Activated CD4-positive, alpha-beta T cell treated with anti-CD3 and anti-CD28 coated beads, Interleukin-2, amount 50 U/mL, for 48 hours (primary cell): ENCODE measurements at regions not wholly inside any gene's neighbourhood (a gene's known extent, or its start where the extent isn't known, plus 50 kb on each side); places are given as distances from the start of the nearest gene placed in this dataset.

Experiments used
- DNase-seq, 2 experiments: peaks; one replicate each; pipeline ENCODE4 v3.0.0-alpha.2; 2020

GRCh38 chr5:157925786-157926671 lies 67.1 kb upstream of the CLINT1 start:
- DNase-seq: no peak

- DNase-seq: peak; percentile 8 to 15
Measured at GRCh38 chr5:157924931-157925729, 66.2 kb upstream of the CLINT1 start.

DNA sequence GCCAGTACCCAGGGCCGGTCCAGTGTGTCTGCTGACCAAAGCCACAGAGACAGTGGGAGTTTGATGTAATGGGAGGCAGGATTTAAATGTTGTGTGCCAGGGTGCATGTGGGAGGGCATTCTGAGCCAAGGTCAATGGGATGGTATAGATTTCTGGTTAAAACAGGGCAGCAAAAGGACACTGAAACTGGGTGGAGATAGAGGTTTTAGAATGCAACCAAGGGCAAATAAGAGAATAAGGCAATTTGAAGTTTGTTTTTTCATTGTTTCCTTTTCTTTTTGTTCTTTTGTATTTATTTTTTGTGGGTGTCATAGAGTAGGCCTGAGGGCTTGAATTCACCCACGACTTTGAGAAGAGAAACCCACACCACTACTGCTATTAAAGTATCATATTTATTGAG lies 65.5 kb upstream of the CLINT1 start:
- no peak for DNase-seq

- no peak for DNase-seq
Measured at GRCh38 chr5:157923765-157924164, 64.8 kb upstream of the CLINT1 start.

- DNase-seq: no peak
Measured at GRCh38 chr5:157922026-157922425, 63.1 kb upstream of the CLINT1 start.

DNA sequence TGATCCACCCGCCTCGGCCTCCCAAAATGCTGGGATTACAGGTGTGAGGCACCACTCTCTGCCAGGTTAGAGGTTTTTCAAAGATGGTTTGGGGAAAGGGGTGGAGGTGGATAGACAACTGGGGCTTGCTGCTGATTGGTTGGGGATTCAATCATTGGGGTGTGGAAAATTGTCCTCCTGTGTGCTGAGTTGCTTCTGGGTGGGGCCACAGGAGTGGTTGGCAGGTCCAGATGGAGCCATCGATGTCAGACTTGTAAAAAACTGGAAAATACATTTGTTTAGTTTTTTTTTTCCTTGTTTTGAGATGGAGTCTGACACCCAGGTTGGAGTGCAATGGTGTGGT lies 61.9 kb upstream of the CLINT1 start:
- no peak for DNase-seq

DNA sequence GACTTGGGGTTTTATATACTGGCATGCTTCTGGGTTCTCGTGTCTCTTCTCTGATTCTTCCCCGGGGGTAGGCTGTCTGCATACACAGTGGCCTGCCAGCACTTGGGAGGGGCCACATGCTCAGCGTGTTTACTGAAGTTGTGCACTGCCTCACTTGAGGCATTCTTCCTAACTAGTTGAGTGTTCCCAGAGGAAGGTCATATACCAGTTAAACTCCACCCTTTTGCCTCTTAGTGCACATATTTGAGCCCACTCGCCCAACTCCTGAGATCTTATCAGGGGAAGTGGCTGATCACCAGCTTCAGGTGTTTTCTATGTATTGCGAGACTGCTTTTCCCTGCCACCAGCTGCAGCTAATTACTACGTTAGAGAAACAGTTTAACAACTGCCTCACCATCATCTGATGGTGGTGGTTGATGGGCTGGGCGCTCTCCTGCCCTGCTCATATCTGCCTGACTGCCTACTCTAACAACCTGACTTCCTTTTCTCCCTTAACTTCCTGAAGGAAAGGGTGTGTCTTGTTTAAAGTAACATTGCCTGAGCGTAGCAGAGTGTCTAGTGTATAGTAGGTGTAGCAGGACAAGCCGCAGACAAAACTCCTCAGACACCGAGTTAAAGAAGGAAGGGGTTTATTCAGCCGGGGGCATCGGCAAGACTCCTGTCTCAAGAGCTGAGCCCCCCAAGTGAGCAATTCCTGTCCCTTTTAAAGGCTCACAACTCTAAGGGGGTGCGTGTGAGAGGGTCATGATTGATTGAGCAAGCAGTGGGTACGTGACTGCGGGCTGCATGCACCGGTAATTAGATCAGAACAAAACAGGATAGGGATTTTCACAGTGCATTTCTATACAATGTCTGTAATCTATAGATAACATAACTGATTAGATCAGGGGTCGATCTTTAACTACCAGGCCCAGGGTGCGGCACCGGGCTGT lies 60.1 kb upstream of the CLINT1 start:
- peak; percentile 4 to 6 for DNase-seq

GRCh38 chr5:157917899-157918809 lies 59.2 kb upstream of the CLINT1 start:
- peak; percentile 78 to 84 for DNase-seq

GRCh38 chr5:157917491-157917890 lies 58.5 kb upstream of the CLINT1 start:
- DNase-seq: no peak

DNA sequence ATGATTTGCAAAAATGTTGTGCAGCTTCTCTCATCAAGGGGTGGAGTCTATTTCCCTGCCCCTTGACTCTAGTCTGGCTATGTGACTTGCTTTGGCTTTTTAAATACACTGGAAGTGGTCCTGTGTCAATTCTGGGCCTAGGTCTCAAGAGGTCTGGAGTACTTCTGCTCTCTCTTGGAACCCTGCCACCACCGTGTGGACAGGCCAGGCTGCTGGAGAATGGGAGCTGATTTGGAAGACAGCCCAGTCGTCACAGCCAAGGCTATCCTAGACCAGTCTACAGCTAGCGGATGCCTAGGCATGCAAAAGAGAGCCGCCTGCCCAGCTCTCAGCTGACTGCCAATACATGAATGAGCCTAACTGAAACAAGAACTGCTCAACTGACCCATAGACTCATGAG lies 56.7 kb upstream of the CLINT1 start:
- no peak for DNase-seq

DNA sequence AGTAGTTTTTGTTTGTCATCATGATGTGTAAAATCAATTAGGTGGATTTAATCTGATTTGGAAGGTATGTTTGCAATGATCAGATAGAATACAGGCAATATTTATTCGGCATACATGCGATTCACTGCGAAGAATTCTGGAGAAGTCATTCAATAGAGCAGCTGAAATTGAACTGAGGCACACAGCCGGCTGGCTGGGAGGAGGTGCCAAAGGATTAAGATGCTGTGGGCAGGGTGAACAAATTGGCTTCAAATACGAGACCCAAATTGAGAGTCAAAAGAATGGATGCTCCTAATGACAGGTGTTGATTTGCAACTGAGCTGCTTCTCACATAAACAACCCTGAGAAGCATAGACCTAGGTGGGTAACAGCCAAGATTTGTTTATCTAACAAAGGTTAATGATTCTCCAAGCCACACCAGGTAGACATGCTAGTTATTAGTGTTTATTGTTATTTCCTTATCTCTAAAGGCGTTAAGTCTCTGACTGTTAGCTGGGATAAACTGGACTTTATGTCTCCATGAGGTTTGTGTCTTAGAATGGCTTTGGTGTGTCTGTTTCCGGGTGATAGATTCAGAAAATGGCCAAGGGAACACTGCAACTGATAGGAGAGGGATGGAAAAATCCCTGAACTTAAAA lies 55.3 kb upstream of the CLINT1 start:
- DNase-seq: no peak

DNA sequence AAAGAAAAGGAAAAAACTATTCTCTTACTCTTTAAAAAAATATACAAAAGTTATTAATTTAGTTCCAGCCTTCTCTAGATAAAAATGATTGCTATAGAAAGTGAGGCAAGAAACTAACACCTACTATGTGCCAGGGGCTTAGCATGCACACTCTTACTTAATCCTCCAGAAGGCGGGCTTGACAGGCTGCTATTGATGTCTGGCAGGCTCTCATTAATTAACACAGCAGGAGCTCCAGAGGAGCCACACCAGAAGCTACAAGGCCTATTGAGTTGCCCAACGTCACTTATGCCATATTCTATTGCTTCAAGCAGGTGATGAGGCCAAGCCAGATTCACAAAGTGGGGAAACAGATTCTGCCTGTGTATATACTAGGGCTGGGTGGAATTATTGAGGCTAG lies 54.6 kb upstream of the CLINT1 start:
- no peak for DNase-seq

DNA sequence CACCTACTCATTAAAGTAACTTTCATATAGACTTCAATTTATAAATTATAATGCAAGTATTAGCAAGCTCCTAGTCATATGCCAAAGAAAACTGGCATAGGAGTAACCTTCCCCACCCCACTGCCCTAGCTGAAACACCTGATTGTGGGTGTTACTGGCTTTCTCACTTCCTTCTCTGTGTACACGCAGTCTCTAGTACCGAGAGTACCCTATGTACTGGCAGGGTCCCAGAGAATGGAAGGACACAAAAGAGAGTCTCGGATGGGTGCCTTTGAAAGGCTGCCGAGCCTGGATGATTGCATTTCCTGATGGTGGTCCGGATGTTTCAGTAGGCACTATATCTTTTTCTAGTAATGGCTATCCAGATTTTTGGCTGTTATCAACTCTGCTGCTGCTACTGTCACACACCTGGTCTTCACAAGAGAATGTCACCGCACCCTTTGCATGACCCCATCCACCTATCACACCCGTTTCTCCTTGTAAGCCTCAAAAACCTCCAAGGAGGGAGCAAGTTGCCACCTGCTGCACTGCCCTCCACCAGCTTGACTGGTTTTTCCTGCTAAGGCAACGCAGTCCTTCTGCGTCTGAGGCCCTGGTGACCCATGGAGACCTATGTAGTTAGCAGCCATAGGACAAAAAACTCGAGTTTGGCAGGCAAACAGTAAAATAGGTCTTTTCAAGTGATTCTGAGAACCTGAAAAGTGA lies 53.8 kb upstream of the CLINT1 start:
- no peak for DNase-seq

DNA sequence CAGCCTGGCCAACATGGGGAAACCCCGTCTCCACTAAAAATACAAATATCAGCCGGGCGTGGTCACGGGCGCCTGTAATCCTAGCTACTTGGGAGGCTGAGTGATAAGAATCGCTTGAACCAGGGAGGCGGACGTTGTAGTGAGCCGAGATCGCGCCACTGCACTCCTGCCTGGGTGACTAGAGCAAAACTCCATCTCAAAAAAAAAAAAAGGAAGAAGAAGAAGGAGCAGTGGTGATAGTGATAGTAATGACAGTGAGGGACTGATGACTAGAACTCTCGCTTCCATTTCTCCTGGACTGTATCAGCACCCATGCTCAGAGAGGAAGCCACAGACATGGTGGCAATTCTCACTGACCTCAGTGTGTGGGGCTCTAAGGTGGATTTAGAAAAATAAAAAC lies 52.6 kb upstream of the CLINT1 start:
- DNase-seq: no peak
